ENCODE measurements at regions not wholly inside any gene's neighbourhood (a gene's known extent, or its start where the extent isn't known, plus 50 kb on each side); places are given as distances from the start of the nearest gene placed in this dataset.

DNA sequence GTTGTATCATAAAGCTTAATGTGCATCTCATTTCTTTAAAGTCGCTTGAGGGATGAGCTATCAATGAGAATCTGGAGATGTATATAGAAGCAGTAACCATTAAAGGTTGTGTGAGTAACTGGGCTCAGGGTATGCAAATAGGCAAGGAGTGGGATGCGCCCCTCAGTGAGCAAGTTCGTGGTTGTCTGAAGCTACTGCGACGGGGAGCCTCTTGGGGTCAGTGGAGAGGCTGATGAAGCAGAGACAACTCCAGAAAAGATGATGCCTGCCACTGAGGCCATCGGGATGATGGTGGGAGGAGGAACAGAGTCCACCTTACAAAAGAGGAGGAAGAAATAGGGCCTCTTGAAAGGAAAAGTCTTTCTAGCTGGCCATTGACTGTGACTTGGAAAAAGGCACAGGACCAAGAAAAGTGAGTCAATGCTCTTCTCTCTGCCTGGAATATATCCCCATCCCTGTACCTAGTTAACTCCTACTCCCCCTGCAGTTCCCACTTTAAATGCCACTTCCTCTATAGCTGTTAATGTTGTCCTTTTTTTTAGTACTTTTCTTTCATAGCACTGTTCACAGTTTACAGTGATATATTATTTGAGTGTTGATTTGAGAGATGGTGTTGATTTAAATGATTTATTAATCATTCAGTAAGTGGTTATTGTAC lies 51.4 kb upstream of the LSM6 start:
- H3K4me1 ChIP-seq: no peaks in the 10 kb centered on the region
- WGBS, 2 donors: 64 to 75% methylated on average over 6 of the region's 6 CpGs
- H3K9me3 ChIP-seq: no peaks in the 10 kb centered on the region
- intact Hi-C loops (cut with DNase I; ENCODE audit: low total_unique reads): no loop called here
- no peaks in the 10 kb centered on the region for H3K27me3 ChIP-seq
- TF ChIP-seq, protein P1, sequence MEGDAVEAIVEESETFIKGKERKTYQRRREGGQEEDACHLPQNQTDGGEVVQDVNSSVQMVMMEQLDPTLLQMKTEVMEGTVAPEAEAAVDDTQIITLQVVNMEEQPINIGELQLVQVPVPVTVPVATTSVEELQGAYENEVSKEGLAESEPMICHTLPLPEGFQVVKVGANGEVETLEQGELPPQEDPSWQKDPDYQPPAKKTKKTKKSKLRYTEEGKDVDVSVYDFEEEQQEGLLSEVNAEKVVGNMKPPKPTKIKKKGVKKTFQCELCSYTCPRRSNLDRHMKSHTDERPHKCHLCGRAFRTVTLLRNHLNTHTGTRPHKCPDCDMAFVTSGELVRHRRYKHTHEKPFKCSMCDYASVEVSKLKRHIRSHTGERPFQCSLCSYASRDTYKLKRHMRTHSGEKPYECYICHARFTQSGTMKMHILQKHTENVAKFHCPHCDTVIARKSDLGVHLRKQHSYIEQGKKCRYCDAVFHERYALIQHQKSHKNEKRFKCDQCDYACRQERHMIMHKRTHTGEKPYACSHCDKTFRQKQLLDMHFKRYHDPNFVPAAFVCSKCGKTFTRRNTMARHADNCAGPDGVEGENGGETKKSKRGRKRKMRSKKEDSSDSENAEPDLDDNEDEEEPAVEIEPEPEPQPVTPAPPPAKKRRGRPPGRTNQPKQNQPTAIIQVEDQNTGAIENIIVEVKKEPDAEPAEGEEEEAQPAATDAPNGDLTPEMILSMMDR (IDR thresholded peaks at IDR 0.05): no peak
- TF ChIP-seq POLR2A (IDR thresholded peaks at IDR 0.05): no peak
- no peaks in the 10 kb centered on the region for H3K36me3 ChIP-seq (ENCODE audit: low read depth, missing control alignments)
- no peak overlapping the region for H3K27ac ChIP-seq
- no peak overlapping the region for H3K4me3 ChIP-seq
- no peak for DNase-seq

DNA sequence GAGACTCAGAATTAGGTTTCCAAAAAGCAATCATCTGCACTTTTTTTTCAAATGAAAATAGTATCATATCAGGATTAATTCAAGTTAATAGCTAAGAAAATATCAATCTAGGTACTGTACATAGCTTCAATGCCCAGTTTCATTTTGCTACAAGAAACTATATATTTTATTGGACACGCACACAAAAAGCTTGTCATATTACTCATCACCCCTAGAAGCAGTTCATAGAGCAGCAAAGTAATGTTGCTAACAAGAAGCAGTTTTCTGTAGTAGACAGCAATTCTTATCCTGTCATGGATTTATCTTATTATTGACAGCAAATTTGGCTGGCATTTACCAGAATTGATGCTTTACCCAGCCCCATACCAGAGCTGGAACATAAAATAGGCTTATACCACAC lies 52.3 kb upstream of the LSM6 start:
- no peaks in the 10 kb centered on the region for H3K27me3 ChIP-seq
- DNase-seq: no peak
- no peak for TF ChIP-seq POLR2A (IDR thresholded peaks at IDR 0.05)
- TF ChIP-seq, protein P1 (IDR thresholded peaks at IDR 0.05): no peak
- H3K4me1 ChIP-seq: no peaks in the 10 kb centered on the region
- no peak overlapping the region for H3K27ac ChIP-seq
- no peaks in the 10 kb centered on the region for H3K36me3 ChIP-seq (ENCODE audit: low read depth, missing control alignments)
- WGBS, 2 donors: 90 to 97% methylated on average over 1 of the region's 1 CpG
- no peaks in the 10 kb centered on the region for H3K9me3 ChIP-seq
- no peak overlapping the region for H3K4me3 ChIP-seq
- intact Hi-C loops (cut with DNase I; ENCODE audit: low total_unique reads): no loop called here

DNA sequence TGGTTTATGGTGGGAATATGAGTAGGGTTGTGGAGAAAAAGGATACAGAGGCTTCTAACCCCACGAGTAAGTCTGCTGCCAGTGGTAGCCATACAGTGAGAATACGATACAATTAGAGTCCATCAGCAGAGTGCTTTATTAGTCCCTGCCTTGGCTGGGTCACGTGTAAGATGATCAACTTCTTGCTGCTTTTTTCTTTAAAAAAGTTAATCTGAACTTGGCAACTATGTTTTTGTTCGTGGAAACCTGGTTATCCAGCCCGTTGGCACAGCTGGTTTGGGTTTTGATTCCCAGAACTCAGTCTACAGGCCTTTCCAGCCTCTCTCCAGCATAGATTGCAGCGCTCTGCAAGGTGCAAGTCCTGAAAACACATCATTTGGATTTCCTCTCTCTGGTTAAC lies 53.1 kb upstream of the LSM6 start:
- H3K4me1 ChIP-seq: no peaks in the 10 kb centered on the region
- intact Hi-C loops (cut with DNase I; ENCODE audit: low total_unique reads): no loop called here
- no peaks in the 10 kb centered on the region for H3K27me3 ChIP-seq
- no peak for DNase-seq
- H3K27ac ChIP-seq: no peak overlapping the region
- no peak overlapping the region for H3K4me3 ChIP-seq
- H3K9me3 ChIP-seq: no peaks in the 10 kb centered on the region
- 72 to 75% methylated on average over 6 of the region's 6 CpGs for WGBS, 2 donors
- no peaks in the 10 kb centered on the region for H3K36me3 ChIP-seq (ENCODE audit: low read depth, missing control alignments)
- TF ChIP-seq, protein P1 (IDR thresholded peaks at IDR 0.05): no peak
- no peak for TF ChIP-seq POLR2A (IDR thresholded peaks at IDR 0.05)

DNA sequence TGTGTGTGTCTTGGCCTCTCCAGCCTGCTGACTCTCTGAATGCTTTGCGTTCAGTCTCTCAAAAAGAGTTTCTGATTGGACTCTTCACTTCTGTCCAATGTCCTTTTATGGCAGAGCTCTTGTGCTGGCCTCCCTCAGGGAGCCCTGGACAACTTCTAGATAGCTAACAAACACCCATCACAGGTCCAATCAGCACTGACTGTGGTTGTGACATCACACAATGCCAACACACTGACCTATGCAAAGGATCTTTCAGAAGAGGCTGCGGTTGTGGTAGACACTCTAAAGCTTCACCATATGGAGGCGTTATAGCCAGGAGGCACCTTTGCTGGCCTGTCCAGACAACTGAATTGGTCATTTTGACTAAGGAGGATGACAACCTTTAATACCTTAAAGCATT lies 53.8 kb upstream of the LSM6 start:
- no peaks in the 10 kb centered on the region for H3K27me3 ChIP-seq
- WGBS, 2 donors: 90 to 97% methylated on average over 3 of the region's 3 CpGs
- no peak overlapping the region for H3K4me3 ChIP-seq
- intact Hi-C loops (cut with DNase I; ENCODE audit: low total_unique reads): no loop called here
- H3K9me3 ChIP-seq: no peaks in the 10 kb centered on the region
- TF ChIP-seq POLR2A (IDR thresholded peaks at IDR 0.05): no peak
- TF ChIP-seq, protein P1 (IDR thresholded peaks at IDR 0.05): no peak
- DNase-seq: no peak
- H3K27ac ChIP-seq: no peak overlapping the region
- no peaks in the 10 kb centered on the region for H3K36me3 ChIP-seq (ENCODE audit: low read depth, missing control alignments)
- no peaks in the 10 kb centered on the region for H3K4me1 ChIP-seq

DNA sequence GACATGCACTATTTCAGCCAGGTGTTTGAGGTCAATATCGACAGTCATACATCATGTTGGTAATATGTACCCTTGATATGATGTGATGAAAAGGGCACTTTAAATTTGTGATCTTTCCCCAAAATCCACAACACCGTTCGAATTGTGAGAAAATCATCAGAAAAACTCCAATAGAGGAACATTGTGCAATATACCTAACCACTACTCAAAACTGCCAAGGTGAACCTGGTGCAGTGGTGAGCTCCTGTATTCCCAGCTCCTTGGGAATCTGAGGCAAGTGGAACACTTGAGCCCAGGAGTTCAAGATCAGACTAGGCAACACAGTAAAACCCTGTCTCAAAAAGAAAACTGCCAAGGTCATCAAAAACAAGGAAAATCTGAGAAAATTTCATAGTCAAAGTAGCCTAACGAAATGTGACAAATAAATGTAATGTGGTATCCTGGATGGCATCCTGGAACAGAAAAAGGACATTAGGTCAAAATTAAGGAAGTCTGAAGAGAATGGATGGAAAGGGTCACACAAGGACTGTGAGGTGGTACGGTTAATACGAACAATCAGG lies 55.6 kb upstream of the LSM6 start:
- intact Hi-C loops (cut with DNase I; ENCODE audit: low total_unique reads): no loop called here
- no peak for TF ChIP-seq POLR2A (IDR thresholded peaks at IDR 0.05)
- TF ChIP-seq, protein P1 (IDR thresholded peaks at IDR 0.05): no peak
- no peaks in the 10 kb centered on the region for H3K4me1 ChIP-seq

More for the DNA sequence above, 55.6 kb upstream of the LSM6 start:
- no peak overlapping the region for H3K27ac ChIP-seq
- H3K4me3 ChIP-seq: no peak overlapping the region
- no peak for DNase-seq
- H3K9me3 ChIP-seq: no peaks in the 10 kb centered on the region
- no peaks in the 10 kb centered on the region for H3K27me3 ChIP-seq
- WGBS, 2 donors: 94 to 95% methylated on average over 6 of the region's 6 CpGs
- no peaks in the 10 kb centered on the region for H3K36me3 ChIP-seq (ENCODE audit: low read depth, missing control alignments)
